Ovary (tissue), 3 donors: ENCODE measurements at regions not wholly inside any gene's neighbourhood (a gene's known extent, or its start where the extent isn't known, plus 50 kb on each side); places are given as distances from the start of the nearest gene placed in this dataset.

Experiments
- CTCF ChIP-seq, 3 donors: fragments of 450-650 bp in 2 of 3; fragments of 200-600 bp in 1 of 3; IDR thresholded peaks; one replicate each; pipeline versions ENCODE4 v1.5.1 to v1.8.0; 2016 to 2022; ENCODE audit warnings: antibody characterized with exemption in 3 of 3, mild to moderate bottlenecking in 1 of 3
- EP300 ChIP-seq: sonication (generic); formaldehyde crosslinking; IDR thresholded peaks from one replicate; pipeline ENCODE4 v1.6.1; 2017; ENCODE audit warnings: antibody characterized with exemption
- POLR2A ChIP-seq: fragments of 450-650 bp; IDR thresholded peaks from one replicate; pipeline ENCODE4 v1.6.1; 2017; ENCODE audit warnings: antibody characterized with exemption, mild to moderate bottlenecking, moderate library complexity
- donor health status: DM: no; HTN: no; CAD: no.

GRCh38 chr7:80379034-80379982 lies 132.6 kb downstream of the GNAT3 start:
- TF ChIP-seq POLR2A = no peak
- no peak for TF ChIP-seq CTCF (IDR thresholded peaks at IDR 0.05)
- no peak for TF ChIP-seq EP300
